ENCODE measurements at regions not wholly inside any gene's neighbourhood (a gene's known extent, or its start where the extent isn't known, plus 50 kb on each side); places are given as distances from the start of the nearest gene placed in this dataset.

DNA sequence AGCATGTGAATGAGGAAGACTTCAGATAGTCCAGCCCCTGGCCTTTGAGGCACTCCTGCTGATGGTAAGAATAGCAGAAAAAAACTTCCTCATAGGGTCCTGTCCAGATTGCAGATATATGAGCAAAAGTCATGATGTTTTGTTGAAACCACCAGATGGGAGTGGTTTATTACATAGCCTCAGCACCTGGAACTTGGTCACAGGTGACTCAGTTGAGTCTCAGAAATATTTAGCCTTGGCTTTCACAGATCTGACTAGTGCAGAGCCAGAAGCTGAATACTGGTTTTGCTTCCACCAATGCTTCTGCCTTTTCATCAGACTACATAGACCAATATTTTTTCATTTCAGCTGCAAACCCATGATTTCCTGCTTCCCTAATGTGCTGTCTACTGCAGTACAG, 994.9 kb upstream of the SLIT2 start (continued):
- TF ChIP-seq CBX3 (IDR thresholded peaks at IDR 0.05; ENCODE audit: borderline replicate concordance, low read depth) (no peak), CREM (IDR thresholded peaks at IDR 0.05; ENCODE audit: low read depth) (no peak), SMC3 (IDR thresholded peaks at IDR 0.05; ENCODE audit: borderline replicate concordance, low read length) (no peak), TCF3 (IDR thresholded peaks at IDR 0.05; ENCODE audit: borderline replicate concordance, insufficient read depth, low read depth, low read length) (no peak), CEBPB (IDR thresholded peaks at IDR 0.05; ENCODE audit: borderline replicate concordance in 1 of 2, low read depth in 2 of 2, low read length in 2 of 2) (no peak), CBX5 (IDR thresholded peaks at IDR 0.05; ENCODE audit: low read depth) (no peak), HCFC1 (IDR thresholded peaks at IDR 0.05; ENCODE audit: low read length) (no peak)
- TF ChIP-seq, protein P1, sequence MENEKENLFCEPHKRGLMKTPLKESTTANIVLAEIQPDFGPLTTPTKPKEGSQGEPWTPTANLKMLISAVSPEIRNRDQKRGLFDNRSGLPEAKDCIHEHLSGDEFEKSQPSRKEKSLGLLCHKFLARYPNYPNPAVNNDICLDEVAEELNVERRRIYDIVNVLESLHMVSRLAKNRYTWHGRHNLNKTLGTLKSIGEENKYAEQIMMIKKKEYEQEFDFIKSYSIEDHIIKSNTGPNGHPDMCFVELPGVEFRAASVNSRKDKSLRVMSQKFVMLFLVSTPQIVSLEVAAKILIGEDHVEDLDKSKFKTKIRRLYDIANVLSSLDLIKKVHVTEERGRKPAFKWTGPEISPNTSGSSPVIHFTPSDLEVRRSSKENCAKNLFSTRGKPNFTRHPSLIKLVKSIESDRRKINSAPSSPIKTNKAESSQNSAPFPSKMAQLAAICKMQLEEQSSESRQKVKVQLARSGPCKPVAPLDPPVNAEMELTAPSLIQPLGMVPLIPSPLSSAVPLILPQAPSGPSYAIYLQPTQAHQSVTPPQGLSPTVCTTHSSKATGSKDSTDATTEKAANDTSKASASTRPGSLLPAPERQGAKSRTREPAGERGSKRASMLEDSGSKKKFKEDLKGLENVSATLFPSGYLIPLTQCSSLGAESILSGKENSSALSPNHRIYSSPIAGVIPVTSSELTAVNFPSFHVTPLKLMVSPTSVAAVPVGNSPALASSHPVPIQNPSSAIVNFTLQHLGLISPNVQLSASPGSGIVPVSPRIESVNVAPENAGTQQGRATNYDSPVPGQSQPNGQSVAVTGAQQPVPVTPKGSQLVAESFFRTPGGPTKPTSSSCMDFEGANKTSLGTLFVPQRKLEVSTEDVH (IDR thresholded peaks at IDR 0.05; ENCODE audit: low read depth, partially characterized antibody): no peak

DNA sequence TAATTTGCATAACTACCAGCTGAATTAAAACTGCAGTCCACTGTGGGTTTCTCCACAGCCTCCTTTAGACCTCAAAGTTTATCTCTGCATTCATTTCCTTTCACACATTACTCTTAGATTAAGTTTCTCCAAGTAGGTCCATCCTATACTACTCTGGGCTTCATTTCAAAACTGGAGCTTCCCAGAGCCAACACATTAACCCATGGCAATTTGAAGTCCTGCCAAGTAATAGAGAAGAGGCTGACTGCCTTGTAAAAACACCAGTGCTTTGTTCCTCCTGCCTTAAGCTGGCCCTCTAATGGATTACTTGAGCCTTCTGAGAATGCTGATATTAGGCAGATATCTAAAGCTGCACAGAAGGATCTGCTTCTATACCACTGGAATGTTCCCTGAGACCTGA, 997.2 kb upstream of the SLIT2 start:
- intact Hi-C loops (cut with micrococcal nuclease; ENCODE audit: unreplicated experiment): no loop called here
- RAD21 ChIA-PET (ENCODE audit: unreplicated experiment): no interaction called here

More for the DNA sequence above, 997.2 kb upstream of the SLIT2 start:
- TF ChIP-seq SUZ12 (IDR thresholded peaks at IDR 0.05; ENCODE audit: unreplicated experiment): no peak
- TF ChIP-seq FOXK2 (IDR thresholded peaks at IDR 0.05): no peak
- TF ChIP-seq, protein P2, sequence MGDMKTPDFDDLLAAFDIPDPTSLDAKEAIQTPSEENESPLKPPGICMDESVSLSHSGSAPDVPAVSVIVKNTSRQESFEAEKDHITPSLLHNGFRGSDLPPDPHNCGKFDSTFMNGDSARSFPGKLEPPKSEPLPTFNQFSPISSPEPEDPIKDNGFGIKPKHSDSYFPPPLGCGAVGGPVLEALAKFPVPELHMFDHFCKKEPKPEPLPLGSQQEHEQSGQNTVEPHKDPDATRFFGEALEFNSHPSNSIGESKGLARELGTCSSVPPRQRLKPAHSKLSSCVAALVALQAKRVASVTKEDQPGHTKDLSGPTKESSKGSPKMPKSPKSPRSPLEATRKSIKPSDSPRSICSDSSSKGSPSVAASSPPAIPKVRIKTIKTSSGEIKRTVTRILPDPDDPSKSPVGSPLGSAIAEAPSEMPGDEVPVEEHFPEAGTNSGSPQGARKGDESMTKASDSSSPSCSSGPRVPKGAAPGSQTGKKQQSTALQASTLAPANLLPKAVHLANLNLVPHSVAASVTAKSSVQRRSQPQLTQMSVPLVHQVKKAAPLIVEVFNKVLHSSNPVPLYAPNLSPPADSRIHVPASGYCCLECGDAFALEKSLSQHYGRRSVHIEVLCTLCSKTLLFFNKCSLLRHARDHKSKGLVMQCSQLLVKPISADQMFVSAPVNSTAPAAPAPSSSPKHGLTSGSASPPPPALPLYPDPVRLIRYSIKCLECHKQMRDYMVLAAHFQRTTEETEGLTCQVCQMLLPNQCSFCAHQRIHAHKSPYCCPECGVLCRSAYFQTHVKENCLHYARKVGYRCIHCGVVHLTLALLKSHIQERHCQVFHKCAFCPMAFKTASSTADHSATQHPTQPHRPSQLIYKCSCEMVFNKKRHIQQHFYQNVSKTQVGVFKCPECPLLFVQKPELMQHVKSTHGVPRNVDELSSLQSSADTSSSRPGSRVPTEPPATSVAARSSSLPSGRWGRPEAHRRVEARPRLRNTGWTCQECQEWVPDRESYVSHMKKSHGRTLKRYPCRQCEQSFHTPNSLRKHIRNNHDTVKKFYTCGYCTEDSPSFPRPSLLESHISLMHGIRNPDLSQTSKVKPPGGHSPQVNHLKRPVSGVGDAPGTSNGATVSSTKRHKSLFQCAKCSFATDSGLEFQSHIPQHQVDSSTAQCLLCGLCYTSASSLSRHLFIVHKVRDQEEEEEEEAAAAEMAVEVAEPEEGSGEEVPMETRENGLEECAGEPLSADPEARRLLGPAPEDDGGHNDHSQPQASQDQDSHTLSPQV (IDR thresholded peaks at IDR 0.05): no peak
- no peak for TF ChIP-seq ZNF24 (IDR thresholded peaks at IDR 0.05)
- Histone ChIP-seq H3K27me3 (replicated peaks in 1 of 2; ENCODE audit: control insufficient read depth in 2 of 2, insufficient read depth in 2 of 2, low read length in 1 of 2) (no peaks in the 10 kb centered on the region), H4K20me1 (ENCODE audit: control insufficient read depth, insufficient read depth) (no peaks in the 10 kb centered on the region), H3K36me3 (ENCODE audit: control insufficient read depth in 2 of 2, insufficient read depth in 2 of 2, low read length in 1 of 2) (no peaks in the 10 kb centered on the region), H3K9me3 (replicated peaks; ENCODE audit: control insufficient read depth, insufficient read depth, low read length) (no peaks in the 10 kb centered on the region; the same call in 2 of the 3 replicates), H3K9ac (ENCODE audit: control insufficient read depth, insufficient read depth, low read length) (no peak overlapping the region), H2AFZ (ENCODE audit: control insufficient read depth, low read depth, low read length) (no peak overlapping the region), H3K4me3 (no peak overlapping the region), H3K27ac (ENCODE audit: control insufficient read depth, insufficient read depth) (no peak overlapping the region), H3K79me2 (ENCODE audit: control insufficient read depth, insufficient read depth, low read length) (no peaks in the 10 kb centered on the region), H3K4me1 (ENCODE audit: control insufficient read depth, insufficient read depth, low read length) (no peaks in the 10 kb centered on the region), H3K4me2 (ENCODE audit: control insufficient read depth, insufficient read depth) (no peak overlapping the region)
- DNase-seq (ENCODE audit: low read depth, low spot score) (no peak), FAIRE-seq (no peak), ATAC-seq (no peak)
- in situ Hi-C loops (cut with MboI): loop anchor here (25.0 kb wide), 1 partner anchor 92 kb away; no protein-coding TSS in a partner anchor
- BruUV-seq (replicated peaks): no TSS peak
- SMC1A ChIA-PET (ENCODE audit: uncharacterized antibody, unreplicated experiment): no interaction called here
- CTCF ChIA-PET: no interaction called here
- POLR2A ChIA-PET: no interaction called here

All from GM12878 (cell line).